Activated CD8-positive, alpha-beta memory T cell treated with anti-CD3 and anti-CD28 coated beads, Interleukin-2, amount 50 U/mL, for 1 hour (primary cell): ENCODE measurements at regions not wholly inside any gene's neighbourhood (a gene's known extent, or its start where the extent isn't known, plus 50 kb on each side); places are given as distances from the start of the nearest gene placed in this dataset.

Experiments used
- DNase-seq: peaks from one replicate; pipeline ENCODE4 v3.0.0-alpha.2; 2020; ENCODE audit errors: extremely low read depth

DNA sequence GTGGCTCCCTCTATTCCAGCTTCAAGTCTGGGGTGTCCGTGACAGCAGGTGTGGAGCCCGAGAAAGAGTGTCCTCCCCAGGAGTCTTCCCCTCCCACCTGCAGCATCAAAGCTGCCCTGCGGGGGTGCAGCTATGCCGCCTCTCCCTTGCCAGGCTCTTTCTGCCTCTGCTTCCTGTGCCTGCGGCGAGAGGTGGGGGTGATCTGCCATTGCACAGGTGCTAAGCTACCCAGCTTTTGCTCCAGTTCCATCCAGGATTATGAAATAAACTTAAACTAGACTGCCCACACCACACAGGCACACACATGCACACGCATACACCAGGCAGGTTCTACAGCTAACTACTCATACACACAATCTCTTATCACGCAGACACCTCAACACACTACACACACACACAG lies 104.7 kb upstream of the CLDN10 start:
- DNase-seq = no peak

DNA sequence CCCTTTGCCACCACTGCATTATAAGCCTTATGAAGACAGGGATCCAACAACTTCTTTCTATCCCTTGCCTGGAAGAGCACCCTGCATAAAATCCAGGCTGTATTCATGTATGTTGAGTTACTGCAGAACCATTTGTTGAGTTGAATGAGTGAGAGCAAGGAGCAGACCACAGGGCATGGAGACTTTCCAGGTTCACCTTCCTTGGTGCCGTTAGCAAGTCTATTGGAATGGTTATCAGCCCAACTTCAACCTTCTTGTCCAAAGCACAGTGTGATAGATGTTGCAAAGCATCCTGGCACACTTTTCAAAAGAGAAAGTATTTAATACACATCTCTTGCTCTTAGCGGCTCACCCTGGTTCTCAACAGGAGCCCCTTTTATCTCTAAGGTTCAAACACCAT lies 100.9 kb upstream of the CLDN10 start:
- DNase-seq = no peak

- DNase-seq = no peak
Observed at GRCh38 chr13:95452375-95452774, 100.1 kb upstream of the CLDN10 start.

DNA sequence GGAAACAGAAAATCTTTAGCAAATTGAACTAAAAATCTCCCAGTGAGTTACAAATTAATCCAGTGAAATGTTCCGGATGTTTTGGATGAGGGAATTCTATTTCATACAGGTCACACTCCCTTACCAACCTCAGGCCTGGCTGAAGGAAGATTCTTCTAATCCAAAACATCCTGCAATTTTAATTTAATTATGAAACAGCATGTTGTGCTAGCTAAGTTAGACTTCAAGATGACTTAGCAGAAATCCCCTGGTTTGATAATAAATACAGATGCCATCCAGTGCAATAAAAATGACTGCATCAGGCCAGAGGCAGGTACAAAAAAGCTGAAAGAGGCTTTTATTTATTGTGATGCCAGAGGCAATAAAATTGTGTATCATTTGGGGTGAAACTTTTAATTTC lies 96.7 kb upstream of the CLDN10 start:
- DNase-seq = no peak

- no peak for DNase-seq
Observed at GRCh38 chr13:95456815-95457214, 95.7 kb upstream of the CLDN10 start.

DNA sequence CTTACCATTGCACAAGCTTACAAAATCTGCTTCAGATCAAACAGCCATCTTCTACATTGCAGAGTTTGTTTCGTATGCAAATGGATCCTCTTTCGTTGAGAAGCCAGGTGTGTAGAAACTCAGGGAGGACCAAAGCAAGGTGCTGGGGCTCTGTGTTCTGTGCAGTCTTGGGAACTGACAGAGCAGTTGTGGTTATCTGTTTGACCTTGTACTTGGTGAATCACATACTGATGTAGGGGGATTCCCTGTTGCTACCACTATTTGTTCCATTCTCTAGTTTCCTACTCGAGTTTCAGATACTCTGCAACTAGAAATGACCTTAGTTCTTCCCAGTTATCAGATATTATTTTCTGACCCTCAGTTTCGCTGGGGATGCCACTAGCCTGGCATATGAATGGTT lies 95.2 kb upstream of the CLDN10 start:
- no peak for DNase-seq

GRCh38 chr13:95462801-95463200 lies 89.7 kb upstream of the CLDN10 start:
- no peak for DNase-seq

- no peak for DNase-seq
Observed at GRCh38 chr13:95463531-95463930, 89.0 kb upstream of the CLDN10 start.

- no peak for DNase-seq
Observed at GRCh38 chr13:95470574-95471366, 81.8 kb upstream of the CLDN10 start.

DNA sequence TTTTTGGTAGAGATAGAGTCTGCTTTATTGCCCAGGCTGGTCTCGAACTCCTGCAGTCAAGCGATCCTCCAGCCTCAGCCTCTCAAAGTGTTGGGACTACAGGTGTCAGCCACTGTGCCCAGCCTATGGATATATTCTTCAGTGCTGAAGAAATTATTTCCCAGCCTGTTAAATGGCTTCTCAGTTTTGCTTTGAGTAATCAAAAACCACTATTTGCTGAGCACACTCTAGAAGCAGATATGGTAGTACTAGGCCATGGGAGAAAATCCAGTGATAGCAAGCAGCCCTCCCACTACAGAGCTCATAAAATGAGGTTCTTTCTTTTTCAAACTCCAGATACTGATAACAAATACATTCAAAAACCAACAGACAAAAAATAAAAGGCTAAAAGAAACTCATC lies 80.6 kb upstream of the CLDN10 start:
- no peak for DNase-seq

DNA sequence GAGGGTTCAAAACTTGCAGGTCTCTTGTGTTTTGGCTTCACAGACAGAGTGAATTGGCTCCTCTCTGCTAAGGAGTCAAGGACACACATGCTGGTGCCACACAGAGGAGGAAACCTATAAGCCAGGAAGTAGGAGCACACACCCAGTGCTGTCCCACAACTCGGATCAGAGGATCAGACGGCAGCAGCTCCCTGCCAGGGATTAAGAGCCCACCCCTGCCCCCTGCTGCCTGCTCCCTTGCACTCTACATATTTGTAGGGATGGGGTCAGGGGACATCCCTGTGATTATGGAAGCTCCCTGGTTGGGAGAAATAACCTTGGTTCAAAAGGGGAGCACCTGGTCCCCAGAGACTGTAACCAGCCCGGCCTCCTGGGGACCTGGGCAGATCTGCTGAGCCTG lies 77.5 kb upstream of the CLDN10 start:
- DNase-seq = no peak

- DNase-seq = no peak
Observed at GRCh38 chr13:95477187-95477586, 75.3 kb upstream of the CLDN10 start.

DNA sequence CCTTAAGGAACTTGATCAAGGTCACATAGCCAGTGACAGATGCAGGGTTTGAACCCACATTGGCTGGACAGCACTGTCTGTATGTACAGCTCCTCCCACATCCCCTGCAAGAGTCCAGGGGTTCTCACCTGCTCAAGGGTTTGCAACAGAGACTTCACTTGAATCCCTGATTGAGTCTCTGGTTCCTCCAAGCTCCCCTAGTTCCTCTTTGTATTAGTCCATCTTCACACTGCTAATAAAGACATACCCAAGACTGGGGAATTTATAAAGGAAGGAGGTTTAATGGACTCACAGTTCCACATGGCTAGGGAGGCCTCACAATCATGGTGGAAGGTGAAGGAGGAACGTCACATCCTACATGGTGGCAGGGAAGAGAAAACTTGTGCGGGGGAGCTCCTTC lies 72.8 kb upstream of the CLDN10 start:
- DNase-seq = no peak

DNA sequence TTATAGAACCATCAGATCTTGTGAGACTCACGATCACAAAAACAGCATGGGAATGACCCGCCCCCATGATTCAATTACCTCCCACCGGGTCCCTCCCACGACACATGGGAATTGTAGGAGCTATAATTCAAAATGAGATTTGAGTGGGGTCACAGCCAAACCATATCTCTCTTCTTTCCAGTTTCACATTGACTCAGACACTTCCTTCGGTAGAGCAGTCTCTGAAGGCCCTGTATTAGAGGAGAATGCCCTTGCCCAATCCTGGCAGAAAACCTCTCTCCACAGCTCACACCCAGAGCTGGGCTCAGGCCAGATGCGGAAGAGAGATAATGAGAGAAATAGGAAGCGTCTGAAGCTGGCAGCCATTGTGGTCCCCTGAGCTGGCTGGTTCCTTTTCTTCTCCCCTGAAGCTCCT lies 72.4 kb upstream of the CLDN10 start:
- no peak for DNase-seq

- no peak for DNase-seq
Observed at GRCh38 chr13:95480791-95481780, 71.4 kb upstream of the CLDN10 start.

GRCh38 chr13:95484052-95484451 lies 68.5 kb upstream of the CLDN10 start:
- no peak for DNase-seq

DNA sequence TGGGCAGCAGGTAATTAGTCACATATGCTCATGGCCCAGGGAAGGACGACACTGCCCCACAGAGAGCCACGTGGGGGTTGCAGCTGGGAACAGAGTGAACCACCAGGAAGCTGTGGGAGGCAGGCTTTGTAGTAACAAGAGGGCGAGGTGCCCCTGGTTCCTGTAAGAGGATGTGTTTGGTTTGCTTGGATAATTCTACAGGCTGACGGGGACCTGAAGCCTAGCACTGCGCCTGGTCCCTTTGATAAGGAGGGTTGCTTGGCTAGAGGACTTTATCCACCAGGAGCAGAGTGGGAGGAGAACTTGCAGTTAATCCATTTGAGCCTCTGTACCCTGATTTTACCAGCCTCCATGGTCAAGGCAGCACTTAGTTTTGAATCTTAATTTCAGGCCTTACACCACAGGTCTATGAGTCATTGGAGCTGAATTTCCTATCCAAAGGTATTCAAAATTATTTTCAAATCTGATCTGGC lies 67.4 kb upstream of the CLDN10 start:
- DNase-seq = no peak

GRCh38 chr13:95485518-95486144 lies 66.9 kb upstream of the CLDN10 start:
- no peak for DNase-seq

DNA sequence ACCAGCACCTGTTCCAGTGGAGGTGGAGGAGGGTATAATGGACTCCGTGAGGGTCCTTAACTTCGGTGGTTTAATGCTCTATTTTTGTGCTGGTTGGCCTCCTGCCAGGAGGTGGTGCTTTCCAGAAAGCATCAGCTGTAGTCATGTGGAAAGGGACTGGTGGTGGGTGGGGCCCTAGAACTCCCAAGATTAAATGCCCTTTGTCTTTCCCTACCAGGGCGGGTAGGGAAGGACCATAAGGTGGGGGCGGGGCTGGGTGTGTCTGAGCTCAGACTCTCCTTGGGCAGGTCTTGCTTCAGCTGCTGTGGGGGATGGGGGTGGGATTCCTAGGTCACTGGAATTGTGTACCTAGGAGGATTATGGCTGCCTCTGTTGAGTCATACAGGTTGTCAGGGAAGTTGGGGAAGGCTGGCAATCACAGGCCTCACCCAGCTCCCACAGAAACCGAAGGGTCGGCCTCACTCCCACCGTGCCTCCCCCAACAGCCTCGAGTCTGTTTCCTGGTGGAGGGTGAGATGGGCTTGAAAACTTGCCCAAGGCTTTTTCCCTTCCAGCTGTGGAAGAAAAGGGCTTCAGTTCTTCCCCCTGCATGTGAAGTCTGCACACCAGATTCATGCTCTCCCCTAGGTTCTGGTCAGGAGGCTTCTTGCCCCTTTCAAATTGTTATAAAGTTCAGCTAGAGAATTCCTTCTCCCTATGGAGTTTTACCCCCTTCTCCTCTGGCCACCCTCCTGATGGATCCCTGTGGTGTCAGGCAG lies 60.3 kb upstream of the CLDN10 start:
- DNase-seq = no peak

GRCh38 chr13:95494082-95494681 lies 58.3 kb upstream of the CLDN10 start:
- no peak for DNase-seq

- DNase-seq = no peak
Observed at GRCh38 chr13:95496485-95496884, 56.0 kb upstream of the CLDN10 start.
